ENCODE measurements at regions not wholly inside any gene's neighbourhood (a gene's known extent, or its start where the extent isn't known, plus 50 kb on each side); places are given as distances from the start of the nearest gene placed in this dataset.

GRCh38 chr11:87437844-87438223 is 400.1 kb downstream of the TMEM135 start:
- no peak for DNase-seq
- Histone ChIP-seq H3K36me3 (no peaks in the 10 kb centered on the region), H3K4me3 (no peak overlapping the region), H3K4me1 (peaks cover 0 to 30% (median 0%) of the 10 kb centered on the region in 4 donors), H3K27me3 (no peaks in the 10 kb centered on the region), H3K27ac (no peak overlapping the region), H3K9me3 (no peaks in the 10 kb centered on the region)
- no peak for TF ChIP-seq CTCF (IDR thresholded peaks at IDR 0.05)
- intact Hi-C loops (cut with DNase I; ENCODE audit: low total_unique reads) = no loop called here

- Histone ChIP-seq H3K9me3 (no peaks in the 10 kb centered on the region), H3K27ac (no peak overlapping the region), H3K4me3 (no peak overlapping the region), H3K27me3 (no peaks in the 10 kb centered on the region), H3K36me3 (no peaks in the 10 kb centered on the region), H3K4me1 (peaks cover 0 to 33% (median 0%) of the 10 kb centered on the region in 4 donors)
- DNase-seq = no peak
- no peak for TF ChIP-seq CTCF (IDR thresholded peaks at IDR 0.05)
- intact Hi-C loops (cut with DNase I; ENCODE audit: low total_unique reads) = no loop called here
Observed at GRCh38 chr11:87437133-87437843, 399.6 kb downstream of the TMEM135 start.

- no peaks in the 10 kb centered on the region for H3K36me3 ChIP-seq
- no peaks in the 10 kb centered on the region for H3K27me3 ChIP-seq
- intact Hi-C loops (cut with DNase I; ENCODE audit: low total_unique reads) = no loop called here
- no peak for DNase-seq
- H3K4me1 ChIP-seq = peaks cover 0 to 11% (median 0%) of the 10 kb centered on the region in 4 donors
- no peak overlapping the region for H3K4me3 ChIP-seq
- TF ChIP-seq CTCF (IDR thresholded peaks at IDR 0.05) = no peak
- no peaks in the 10 kb centered on the region for H3K9me3 ChIP-seq
- no peak overlapping the region for H3K27ac ChIP-seq
Observed at GRCh38 chr11:87432022-87432421, 394.3 kb downstream of the TMEM135 start.

- peaks cover 0 to 11% (median 0%) of the 10 kb centered on the region in 4 donors for H3K4me1 ChIP-seq
- no peak overlapping the region for H3K4me3 ChIP-seq
- intact Hi-C loops (cut with DNase I; ENCODE audit: low total_unique reads) = no loop called here
- no peaks in the 10 kb centered on the region for H3K9me3 ChIP-seq
- no peak for DNase-seq
- H3K36me3 ChIP-seq = no peaks in the 10 kb centered on the region
- no peaks in the 10 kb centered on the region for H3K27me3 ChIP-seq
- no peak for TF ChIP-seq CTCF (IDR thresholded peaks at IDR 0.05)
- H3K27ac ChIP-seq = no peak overlapping the region
Observed at GRCh38 chr11:87431392-87431791, 393.7 kb downstream of the TMEM135 start.

GRCh38 chr11:87430821-87431220 is 393.1 kb downstream of the TMEM135 start:
- no peak overlapping the region for H3K27ac ChIP-seq
- H3K36me3 ChIP-seq = no peaks in the 10 kb centered on the region

More at GRCh38 chr11:87430821-87431220, 393.1 kb downstream of the TMEM135 start:
- no peaks in the 10 kb centered on the region for H3K9me3 ChIP-seq
- no peak for DNase-seq
- TF ChIP-seq CTCF (IDR thresholded peaks at IDR 0.05) = no peak
- peaks cover 0 to 11% (median 0%) of the 10 kb centered on the region in 4 donors for H3K4me1 ChIP-seq
- no peak overlapping the region for H3K4me3 ChIP-seq
- intact Hi-C loops (cut with DNase I; ENCODE audit: low total_unique reads) = no loop called here
- H3K27me3 ChIP-seq = no peaks in the 10 kb centered on the region

Measured in tibial artery (tissue), 4 donors.